ENCODE measurements at regions not wholly inside any gene's neighbourhood (a gene's known extent, or its start where the extent isn't known, plus 50 kb on each side); places are given as distances from the start of the nearest gene placed in this dataset.

GRCh38 chr1:38137164-38137563 is 90.6 kb upstream of the POU3F1 start:
- peak; percentile 63 for DNase-seq (ENCODE audit: low read depth)
- H3K4me3 ChIP-seq (ENCODE audit: low read length) = no peak overlapping the region
- TF ChIP-seq CTCF (IDR thresholded peaks at IDR 0.05; ENCODE audit: insufficient read depth, low read depth, low read length, missing control alignments) = no peak

- TF ChIP-seq CTCF (IDR thresholded peaks at IDR 0.05; ENCODE audit: insufficient read depth, low read depth, low read length, missing control alignments) = no peak
- no peak for DNase-seq (ENCODE audit: low read depth)
- H3K4me3 ChIP-seq (ENCODE audit: low read length) = no peak overlapping the region
Observed at GRCh38 chr1:38135625-38136414, 89.2 kb upstream of the POU3F1 start.

- DNase-seq (ENCODE audit: low read depth) = no peak
- TF ChIP-seq CTCF (IDR thresholded peaks at IDR 0.05; ENCODE audit: insufficient read depth, low read depth, low read length, missing control alignments) = no peak
Observed at GRCh38 chr1:38134294-38134755, 87.7 kb upstream of the POU3F1 start.

GRCh38 chr1:38133756-38134155 is 87.2 kb upstream of the POU3F1 start:
- no peak for TF ChIP-seq CTCF (IDR thresholded peaks at IDR 0.05; ENCODE audit: insufficient read depth, low read depth, low read length, missing control alignments)
- DNase-seq (ENCODE audit: low read depth) = no peak
- no peak overlapping the region for H3K4me3 ChIP-seq (ENCODE audit: low read length)

More at GRCh38 chr1:38134294-38134755, 87.7 kb upstream of the POU3F1 start:
- no peak overlapping the region for H3K4me3 ChIP-seq (ENCODE audit: low read length)

GRCh38 chr1:38133304-38133703 is 86.7 kb upstream of the POU3F1 start:
- H3K4me3 ChIP-seq (ENCODE audit: low read length) = no peak overlapping the region
- DNase-seq (ENCODE audit: low read depth) = no peak
- no peak for TF ChIP-seq CTCF (IDR thresholded peaks at IDR 0.05; ENCODE audit: insufficient read depth, low read depth, low read length, missing control alignments)

- no peak overlapping the region for H3K4me3 ChIP-seq (ENCODE audit: low read length)
- DNase-seq (ENCODE audit: low read depth) = no peak
- TF ChIP-seq CTCF (IDR thresholded peaks at IDR 0.05; ENCODE audit: insufficient read depth, low read depth, low read length, missing control alignments) = no peak
Observed at GRCh38 chr1:38132681-38133080, 86.1 kb upstream of the POU3F1 start.

Data from epithelial cell of esophagus (primary cell).